GM18867 (cell line): ENCODE measurements at regions not wholly inside any gene's neighbourhood (a gene's known extent, or its start where the extent isn't known, plus 50 kb on each side); places are given as distances from the start of the nearest gene placed in this dataset.

Experiments used
- ATAC-seq: cut with Tn5 transposase; IDR thresholded peaks from one replicate; pipeline ENCODE4 v1.9.1; 2021; ENCODE audit warnings: mild to moderate bottlenecking, moderate library complexity; ENCODE audit not compliant: unreplicated experiment

- no peak for ATAC-seq
These were observed 168.4 kb upstream of the NHS start for GRCh38 chrX:17206584-17206983.

DNA sequence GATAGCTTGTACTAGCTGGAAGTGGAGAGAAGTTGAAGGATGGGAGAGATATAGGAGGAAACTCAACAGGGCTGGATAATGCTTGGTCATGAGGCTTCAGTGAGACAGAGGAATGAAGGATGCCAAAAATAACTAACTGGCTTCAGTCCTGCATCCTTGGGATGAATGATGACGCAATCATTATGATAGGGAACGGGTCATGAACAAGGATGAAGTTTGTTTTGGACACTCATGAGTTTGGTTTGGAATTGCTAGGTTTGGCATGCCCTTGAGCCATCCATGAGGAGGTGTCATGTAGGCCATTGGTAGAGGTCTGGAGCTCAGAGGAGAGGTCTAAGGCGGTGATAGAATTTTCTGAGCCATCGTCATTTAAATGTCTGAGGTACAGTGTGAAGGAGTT lies 160.0 kb upstream of the NHS start:
- no peak for ATAC-seq

- no peak for ATAC-seq
These were observed 148.3 kb upstream of the NHS start for GRCh38 chrX:17226736-17227135.

GRCh38 chrX:17237146-17237545 lies 137.9 kb upstream of the NHS start:
- no peak for ATAC-seq

GRCh38 chrX:17242470-17242869 lies 132.5 kb upstream of the NHS start:
- ATAC-seq: peak; percentile 68

- ATAC-seq: no peak
These were observed 127.9 kb upstream of the NHS start for GRCh38 chrX:17247144-17247543.

DNA sequence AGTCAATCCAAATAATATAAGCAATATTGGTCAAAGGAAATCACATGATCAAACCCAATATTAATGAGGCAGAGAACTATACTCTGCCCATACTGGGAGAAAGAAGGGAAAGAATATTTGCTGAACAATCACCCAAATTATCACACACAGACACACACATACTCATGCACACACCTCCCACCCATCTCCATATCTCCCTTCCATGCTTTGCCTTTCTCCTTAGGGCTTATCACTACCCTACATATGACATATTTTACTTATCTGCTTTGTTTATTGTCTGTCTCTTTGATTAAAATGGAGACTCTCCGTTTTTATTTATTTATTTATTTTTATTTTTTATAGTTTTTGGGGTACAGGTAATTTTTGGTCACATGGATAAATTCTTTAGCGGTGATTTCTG lies 112.9 kb upstream of the NHS start:
- ATAC-seq: no peak

- no peak for ATAC-seq
These were observed 108.9 kb upstream of the NHS start for GRCh38 chrX:17266136-17266535.

DNA sequence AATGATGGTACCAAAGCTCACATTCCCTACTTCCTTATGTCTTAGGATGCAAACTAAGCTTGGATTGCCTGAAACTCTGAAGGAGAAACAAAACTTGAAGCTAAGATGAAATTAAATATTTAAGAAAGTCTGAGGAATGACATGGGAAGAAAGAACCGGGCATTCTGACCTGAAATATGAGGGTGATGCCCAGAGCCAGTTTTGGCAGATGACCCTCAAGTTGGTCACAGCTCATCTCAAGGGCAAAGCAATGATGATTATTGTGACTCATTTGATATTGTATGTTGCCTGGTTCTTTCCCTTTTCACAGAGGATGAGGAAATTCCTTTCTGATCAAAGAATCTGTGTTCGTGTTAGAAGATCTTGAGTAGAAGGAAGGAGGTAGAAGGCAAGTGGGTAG lies 96.0 kb upstream of the NHS start:
- ATAC-seq: no peak

DNA sequence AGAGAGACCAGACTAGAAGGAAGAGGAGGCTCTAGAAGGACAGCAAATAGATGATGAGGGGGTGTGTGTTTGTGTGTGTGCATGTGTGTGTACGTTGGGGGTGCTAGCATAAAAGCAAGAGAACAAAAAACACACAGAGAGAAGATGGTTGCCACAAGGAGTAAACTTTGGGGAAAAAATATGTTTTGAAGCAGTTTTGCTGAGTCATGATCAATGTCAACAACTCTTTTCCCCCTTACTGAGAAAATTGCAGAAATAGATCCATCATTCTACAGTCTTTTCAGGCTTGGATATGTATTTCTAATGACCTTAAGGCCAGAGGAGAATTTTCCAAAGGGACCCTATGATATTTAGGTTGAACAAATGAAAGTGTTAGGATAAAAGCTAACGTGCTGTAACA lies 89.0 kb upstream of the NHS start:
- ATAC-seq: no peak

- ATAC-seq: no peak
These were observed 83.7 kb upstream of the NHS start for GRCh38 chrX:17291171-17291900.

DNA sequence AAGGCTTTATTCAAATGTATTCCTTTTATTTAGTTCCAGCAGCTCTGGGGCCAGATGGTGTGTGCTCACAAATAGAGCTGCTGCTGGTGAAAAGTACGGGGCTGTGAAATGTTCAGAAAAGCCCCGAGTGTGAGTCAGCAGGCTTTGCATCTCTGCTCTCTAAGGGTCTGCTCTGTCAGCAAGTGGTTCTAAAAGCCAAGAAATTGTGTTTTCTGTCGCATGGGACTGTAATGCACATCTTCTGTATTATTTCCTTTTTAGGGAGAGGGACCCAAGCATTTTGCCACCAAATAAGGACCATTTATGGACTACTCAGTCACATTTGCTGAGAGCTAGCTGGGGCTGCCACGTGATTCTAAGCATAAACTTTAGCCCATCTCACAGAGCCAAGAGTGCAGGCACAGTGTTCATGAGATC lies 82.9 kb upstream of the NHS start:
- ATAC-seq: no peak

DNA sequence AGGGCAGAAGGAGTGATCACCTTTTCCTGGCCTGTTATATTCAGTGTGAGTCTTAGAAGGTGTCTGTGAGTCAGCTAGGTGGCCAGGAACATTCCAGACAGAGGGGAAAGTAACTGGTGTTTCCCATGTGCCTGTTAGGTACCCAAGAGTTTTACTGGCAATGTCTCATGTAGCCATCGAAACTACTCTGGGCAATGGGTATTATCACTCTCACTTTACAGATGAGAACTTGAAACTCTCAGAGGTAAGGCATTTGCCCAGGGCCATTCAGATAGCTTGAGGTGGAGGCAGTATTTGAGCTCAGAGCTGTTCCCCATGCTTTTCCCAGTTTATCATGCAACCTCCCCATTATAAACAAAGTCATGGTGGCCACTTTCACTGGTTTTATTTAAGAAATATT lies 80.4 kb upstream of the NHS start:
- ATAC-seq: no peak

DNA sequence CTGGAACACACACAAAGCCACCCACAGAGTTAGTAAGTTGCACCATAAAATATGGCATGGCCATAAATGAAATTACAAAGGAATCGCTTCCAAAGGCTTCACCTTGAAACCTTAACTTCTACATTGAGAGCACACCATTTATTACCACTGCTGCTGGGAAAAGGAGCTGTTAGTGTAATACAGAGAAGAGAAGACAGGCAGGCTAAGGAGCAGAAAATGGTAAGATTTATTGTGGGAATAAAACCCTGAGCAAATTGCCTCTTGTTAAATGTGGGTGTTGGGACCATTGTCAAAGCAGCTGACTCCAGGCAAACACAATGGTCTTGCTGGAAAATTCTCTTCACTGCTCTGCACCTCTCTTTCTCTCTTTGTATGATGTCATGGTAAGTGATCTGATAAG lies 79.2 kb upstream of the NHS start:
- no peak for ATAC-seq

DNA sequence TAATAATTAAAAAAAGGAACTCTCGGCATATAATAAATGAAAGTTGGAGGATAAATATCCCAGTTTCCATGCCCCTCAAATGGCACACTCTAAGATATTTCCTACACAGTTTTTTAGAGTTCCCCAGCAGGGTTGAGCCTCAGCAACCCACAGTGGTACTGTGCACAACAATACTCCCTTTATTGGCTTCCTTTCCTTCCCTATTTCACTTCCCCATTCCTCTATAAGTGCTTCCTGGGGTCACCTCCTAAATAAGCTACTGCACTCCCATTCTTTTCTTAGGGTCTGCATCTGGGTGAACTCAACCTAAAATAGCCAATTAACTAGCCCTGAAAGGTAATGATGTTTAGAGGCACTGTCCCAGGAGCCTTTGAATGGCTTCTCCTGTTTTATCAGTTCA lies 76.4 kb upstream of the NHS start:
- ATAC-seq: no peak

GRCh38 chrX:17299206-17299605 lies 75.8 kb upstream of the NHS start:
- no peak for ATAC-seq

DNA sequence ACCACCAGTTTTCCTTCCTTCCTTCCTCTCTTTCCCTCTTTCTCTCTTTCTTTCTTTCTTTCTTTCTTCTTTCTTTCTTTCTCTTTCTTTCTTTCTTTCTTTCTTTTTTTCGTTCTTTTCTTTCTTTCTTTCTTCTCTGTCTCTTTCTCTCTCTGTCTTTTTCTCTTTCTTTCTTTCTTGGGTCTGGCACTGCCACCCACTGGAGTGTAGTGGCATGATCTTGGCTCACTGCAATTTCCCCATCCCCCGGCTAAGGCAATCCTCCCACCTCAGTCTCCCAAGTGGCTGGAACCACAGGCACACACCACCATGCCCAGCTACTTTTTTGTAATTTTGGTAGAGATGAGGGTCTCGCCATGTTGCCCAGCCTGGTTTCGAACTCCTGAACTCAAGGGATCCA lies 51.6 kb upstream of the NHS start:
- no peak for ATAC-seq
